Left lobe of liver (tissue), 2 donors: ENCODE measurements at regions not wholly inside any gene's neighbourhood (a gene's known extent, or its start where the extent isn't known, plus 50 kb on each side); places are given as distances from the start of the nearest gene placed in this dataset.
"Not testable (repeated sequence)": the region's sequence is repeated elsewhere in the genome, so short reads cannot be mapped to it uniquely, and the experiment has no call there.

Source experiments
- ATAC-seq: fragments of 200-7000 bp; cut with Tn5 transposase; one replicate; pipeline ENCODE4 v1.9.1; 2020; ENCODE audit warnings: mild to moderate bottlenecking, moderate library complexity
- DNase-seq: peaks from one replicate; pipeline ENCODE4 v3.0.0-alpha.2; 2020; ENCODE audit warnings: low spot score
- donor health status: DM: no; HTN: no; CAD: no; lungs with moderate emphysema.
- donor health status: DM: no; HTN: yes; CAD: no.

GRCh38 chr2:144671695-144672455 lies 152.0 kb upstream of the ZEB2 start:
- no peak for DNase-seq
- ATAC-seq = peak; percentile 48

DNA sequence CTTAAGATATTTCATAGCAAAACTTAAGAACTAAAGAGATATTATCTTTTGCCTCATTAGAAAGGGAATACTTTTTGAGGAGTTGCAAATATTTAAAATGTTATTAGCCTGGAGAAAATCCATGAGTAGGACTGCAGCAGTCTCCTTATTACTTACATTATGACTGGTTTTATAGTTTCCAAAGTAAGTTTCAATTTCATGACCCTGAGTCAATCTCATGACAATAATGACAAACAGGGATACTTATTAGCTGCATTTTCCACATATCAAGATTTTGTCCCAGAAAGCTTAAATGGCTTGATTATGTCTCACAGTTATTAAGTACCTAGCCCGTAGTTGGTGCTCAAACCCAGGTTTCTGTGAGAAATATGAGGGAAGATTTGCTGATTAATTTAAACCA lies 150.8 kb upstream of the ZEB2 start:
- no peak for ATAC-seq
- DNase-seq = no peak

DNA sequence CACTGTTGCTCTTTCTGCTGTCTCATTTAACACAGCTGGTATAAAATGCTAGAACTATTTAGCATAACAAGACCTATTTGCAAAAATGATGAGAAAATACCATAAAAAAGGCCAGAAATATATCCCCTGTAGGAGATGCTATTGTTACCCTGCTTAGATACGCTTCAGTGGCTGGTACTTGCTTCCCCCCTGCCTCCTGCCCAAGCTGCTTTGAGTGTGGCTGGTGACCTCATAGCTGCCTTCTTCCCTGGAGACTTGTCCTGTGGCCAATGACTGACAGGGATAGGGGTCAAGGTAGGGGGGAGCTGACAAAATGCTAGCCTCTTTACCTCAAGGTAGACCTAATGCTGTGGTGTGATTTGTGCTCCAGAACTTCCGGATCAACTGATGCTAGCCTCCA lies 150.2 kb upstream of the ZEB2 start:
- DNase-seq = no peak
- no peak for ATAC-seq

DNA sequence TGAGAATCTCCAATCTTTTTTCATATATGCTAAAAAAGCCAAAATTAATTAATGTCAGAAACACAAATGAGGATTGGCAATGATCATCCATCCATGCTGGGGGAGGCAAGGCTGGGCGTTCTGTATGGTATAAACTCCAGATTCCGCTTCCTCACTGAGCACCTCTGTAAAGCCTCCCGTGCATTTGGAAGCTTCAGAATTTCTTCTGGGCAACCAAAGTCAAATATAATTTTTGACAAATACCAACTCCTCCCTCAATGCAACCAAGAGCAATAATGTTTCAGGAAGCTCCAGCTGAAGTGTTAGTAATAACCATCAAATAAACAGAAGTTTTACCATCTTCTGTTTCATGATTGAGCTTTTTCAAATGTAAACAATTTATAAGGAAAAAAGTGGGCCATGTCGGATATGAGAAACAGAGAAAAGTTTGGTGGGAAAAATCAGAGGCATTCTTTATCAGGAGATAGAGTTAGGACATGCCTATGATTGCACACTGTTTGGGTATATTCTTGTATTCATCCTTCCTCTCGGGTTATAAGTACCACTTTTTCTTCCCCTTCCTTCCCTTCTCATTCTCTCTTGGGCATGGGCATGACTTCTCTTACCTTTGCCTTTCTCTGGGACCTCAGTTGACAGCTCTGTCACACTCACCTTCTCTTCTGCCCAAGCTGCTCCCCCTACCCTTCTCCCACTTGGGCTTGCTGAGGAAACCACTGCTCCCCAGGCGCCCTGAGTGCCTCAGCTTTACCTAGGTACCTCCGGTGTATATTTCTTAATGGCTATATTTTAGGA lies 149.5 kb upstream of the ZEB2 start:
- ATAC-seq (no peak), DNase-seq (no peak)

GRCh38 chr2:144668493-144669110 lies 148.7 kb upstream of the ZEB2 start:
- ATAC-seq (no peak), DNase-seq (no peak)

DNA sequence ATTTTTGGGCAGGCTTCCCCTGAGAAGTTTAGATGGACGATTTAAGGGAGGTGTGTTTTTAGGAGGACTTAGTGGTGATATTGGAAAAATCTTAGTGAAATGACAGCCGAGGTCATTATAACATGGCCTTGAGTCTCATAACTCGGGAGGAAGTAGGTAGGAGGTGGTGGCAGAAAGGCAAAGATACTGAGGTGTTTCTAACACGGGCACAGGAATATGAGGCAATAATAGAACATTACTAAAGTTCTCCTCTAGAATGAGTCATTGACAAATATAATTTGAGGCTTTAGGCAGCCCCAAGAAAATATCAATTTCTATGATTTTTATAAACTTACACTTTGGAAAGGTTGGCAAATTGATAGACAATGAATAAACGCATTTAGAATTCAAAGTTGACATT lies 146.1 kb upstream of the ZEB2 start:
- ATAC-seq = no peak
- no peak for DNase-seq

- ATAC-seq = no peak
- DNase-seq = no peak
Observed at GRCh38 chr2:144663207-144663606, 143.3 kb upstream of the ZEB2 start.

- ATAC-seq = peak; percentile 30
Observed at GRCh38 chr2:144660518-144661316, 140.8 kb upstream of the ZEB2 start.

DNA sequence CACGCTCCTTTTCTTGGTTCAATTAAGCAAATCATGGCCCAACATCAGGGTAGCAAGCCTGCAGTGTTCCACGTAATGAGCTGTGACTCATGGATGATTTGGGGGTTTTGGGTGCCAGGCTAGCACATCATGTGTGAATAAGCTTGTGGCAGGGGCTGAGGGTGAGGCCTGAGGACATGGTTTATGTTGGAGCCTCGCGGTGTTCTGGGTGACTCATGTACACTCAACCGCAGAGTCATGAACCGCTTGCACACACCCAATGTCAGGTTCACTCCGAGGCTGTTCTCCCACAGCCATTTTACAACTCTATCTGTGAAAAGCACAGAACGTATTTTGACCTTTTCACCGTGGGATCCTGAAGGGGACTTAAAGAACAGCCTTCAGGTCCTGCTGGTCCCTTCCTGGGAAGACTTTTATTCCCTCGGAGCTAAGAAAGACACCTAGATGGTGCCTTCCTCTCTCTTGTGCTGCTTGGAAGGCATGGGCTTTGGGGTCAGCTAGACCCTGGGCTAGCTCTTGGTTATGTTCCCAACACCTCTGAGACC lies 139.9 kb upstream of the ZEB2 start:
- DNase-seq (no peak), ATAC-seq (no peak)

More at GRCh38 chr2:144660518-144661316, 140.8 kb upstream of the ZEB2 start:
- no peak for DNase-seq

GRCh38 chr2:144654523-144654922 lies 134.6 kb upstream of the ZEB2 start:
- no peak for ATAC-seq
- DNase-seq = no peak

- ATAC-seq = no peak
Observed at GRCh38 chr2:144650907-144651306, 131.0 kb upstream of the ZEB2 start.

DNA sequence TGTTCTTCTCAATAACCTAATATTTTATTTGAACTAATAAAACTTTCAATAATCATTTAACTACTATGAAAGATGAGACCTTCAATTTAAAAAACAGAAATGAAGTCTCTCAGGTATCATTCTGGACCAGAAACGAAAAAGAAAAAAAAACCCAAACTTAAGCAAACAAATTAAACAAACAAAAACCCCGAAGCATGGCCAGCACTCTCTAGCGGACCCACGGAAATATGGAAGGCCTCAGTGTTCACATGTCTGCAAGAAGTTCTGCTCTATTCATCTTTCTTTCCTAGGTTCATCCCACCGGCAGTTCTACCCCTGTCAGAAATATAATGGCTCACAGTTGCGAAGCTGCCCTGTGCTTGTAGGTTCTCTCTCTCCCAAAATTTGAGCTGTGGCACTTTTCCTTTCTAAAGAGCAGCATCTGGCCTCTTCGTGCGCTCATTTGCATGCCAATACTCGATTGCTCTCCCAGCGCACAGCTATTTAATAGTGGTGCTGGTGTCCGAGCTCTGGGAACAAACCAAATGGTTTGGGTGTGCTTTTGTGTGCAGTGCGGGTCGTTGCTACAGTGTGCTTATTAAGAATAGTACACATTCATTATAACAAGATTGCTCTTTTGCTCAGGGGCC lies 129.0 kb upstream of the ZEB2 start:
- ATAC-seq (no peak), DNase-seq (no peak)

More at GRCh38 chr2:144650907-144651306, 131.0 kb upstream of the ZEB2 start:
- DNase-seq = no peak

- ATAC-seq (no peak), DNase-seq (no peak)
Observed at GRCh38 chr2:144645083-144645778, 125.3 kb upstream of the ZEB2 start.

DNA sequence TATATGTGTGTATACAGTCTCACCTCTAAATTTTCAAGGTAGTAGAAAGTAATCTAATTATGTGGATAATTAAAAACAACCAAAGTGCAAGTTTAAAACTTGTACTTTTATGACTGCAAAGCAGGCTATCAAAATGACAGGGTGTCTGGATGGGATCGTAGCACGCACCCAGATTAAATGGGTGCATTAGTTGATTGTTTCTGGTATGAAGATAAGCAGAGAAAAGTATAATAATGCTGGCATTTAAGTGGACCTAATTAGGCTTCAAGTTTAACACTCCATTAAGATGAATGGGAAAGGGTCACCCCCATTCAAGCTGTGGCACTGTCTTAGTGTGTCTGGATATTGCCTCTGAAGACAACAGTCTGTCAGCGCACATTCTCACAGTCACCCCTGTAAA lies 124.6 kb upstream of the ZEB2 start:
- no peak for DNase-seq
- no peak for ATAC-seq

GRCh38 chr2:144643537-144644336 lies 123.8 kb upstream of the ZEB2 start:
- no peak for ATAC-seq
- no peak for DNase-seq

DNA sequence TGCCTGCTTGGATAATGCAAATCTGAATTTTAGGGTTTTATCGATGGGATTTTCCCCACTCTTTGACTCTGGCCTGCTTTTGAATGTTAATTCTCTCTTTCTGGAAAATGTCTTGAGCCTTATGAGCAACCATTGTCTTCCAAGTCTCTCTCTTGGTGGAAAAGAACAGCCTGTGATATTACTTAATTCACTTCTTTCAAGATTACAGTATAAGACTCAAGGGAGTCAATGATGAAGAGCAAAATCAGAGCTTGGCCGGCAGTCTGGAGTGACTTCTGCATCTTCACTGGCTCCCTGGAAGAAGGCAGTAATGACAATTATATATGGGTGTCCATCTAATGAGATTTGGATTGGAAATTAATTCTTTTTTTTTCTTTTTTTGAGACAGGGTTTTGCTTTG lies 122.9 kb upstream of the ZEB2 start:
- no peak for DNase-seq
- ATAC-seq = no peak

GRCh38 chr2:144642131-144642530 lies 122.2 kb upstream of the ZEB2 start:
- ATAC-seq = no peak
- DNase-seq = no peak

GRCh38 chr2:144638250-144638649 lies 118.3 kb upstream of the ZEB2 start:
- not testable (repeated sequence) for ATAC-seq, DNase-seq

GRCh38 chr2:144636860-144637259 lies 116.9 kb upstream of the ZEB2 start:
- DNase-seq, ATAC-seq: not testable (repeated sequence)
